ENCODE measurements at regions not wholly inside any gene's neighbourhood (a gene's known extent, or its start where the extent isn't known, plus 50 kb on each side); places are given as distances from the start of the nearest gene placed in this dataset.

GRCh38 chr5:74371621-74372020, 268.9 kb downstream of the ENC1 start:
- Mint-ChIP-seq H3K27ac (ENCODE audit: unreplicated experiment) (no peak overlapping the region), H3K9me3 (ENCODE audit: unreplicated experiment) (peaks cover 13% of the 10 kb centered on the region), H3K27me3 (ENCODE audit: insufficient read depth, unreplicated experiment) (no peaks in the 10 kb centered on the region), H3K4me1 (ENCODE audit: low read depth, unreplicated experiment) (peaks cover 23% of the 10 kb centered on the region), H3K36me3 (ENCODE audit: insufficient read depth, unreplicated experiment) (no peaks in the 10 kb centered on the region), H3K4me3 (ENCODE audit: unreplicated experiment) (no peak overlapping the region)
- DNase-seq: no peak
- H3K27me3 ChIP-seq (replicated peaks; ENCODE audit: control insufficient read depth, insufficient read depth, low read length): no peaks in the 10 kb centered on the region
- TF ChIP-seq CTCF (IDR thresholded peaks at IDR 0.05; ENCODE audit: insufficient read depth in 1 of 2, low read depth in 1 of 2, low read length in 1 of 2, severe bottlenecking in 1 of 2, unreplicated experiment in 1 of 2): no peak
- no peak overlapping the region for H3K4me3 ChIP-seq (ENCODE audit: low read depth, low read length)
- H3K4me1 ChIP-seq: peaks cover 30% of the 10 kb centered on the region
- H3K36me3 ChIP-seq (ENCODE audit: control insufficient read depth, insufficient read depth, low read length): no peaks in the 10 kb centered on the region
- BruUV-seq (replicated peaks): no TSS peak
- H3K9me3 ChIP-seq: no peaks in the 10 kb centered on the region
- intact Hi-C loops (cut with micrococcal nuclease; ENCODE audit: unreplicated experiment): no loop called here
- ChIA-PET CTCF (no interaction called here), POLR2A (no interaction called here)

DNA sequence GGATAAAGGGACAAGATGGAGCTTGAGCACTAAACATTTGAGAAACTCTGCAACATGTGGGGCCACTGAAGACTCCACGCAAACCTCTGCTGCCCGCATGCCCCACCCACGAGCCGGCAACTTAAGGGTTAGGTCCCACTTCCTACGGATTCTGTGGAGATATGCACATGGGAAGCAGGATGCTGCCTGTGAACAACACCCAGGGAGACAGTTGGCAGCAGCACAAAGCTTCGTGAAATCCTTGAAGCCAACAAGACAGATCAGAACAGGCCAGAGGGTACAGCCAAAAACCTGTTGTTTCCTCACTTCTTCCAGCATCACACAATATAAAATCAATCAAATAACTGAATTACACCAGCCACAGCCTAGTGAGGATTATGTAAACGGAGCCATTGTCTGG, 270.4 kb downstream of the ENC1 start:
- H3K4me1 ChIP-seq: peaks cover 16% of the 10 kb centered on the region
- TF ChIP-seq CTCF (IDR thresholded peaks at IDR 0.05; ENCODE audit: insufficient read depth in 1 of 2, low read depth in 1 of 2, low read length in 1 of 2, severe bottlenecking in 1 of 2, unreplicated experiment in 1 of 2): no peak
- intact Hi-C loops (cut with micrococcal nuclease; ENCODE audit: unreplicated experiment): no loop called here
- no peak for DNase-seq
- H3K36me3 ChIP-seq (ENCODE audit: control insufficient read depth, insufficient read depth, low read length): no peaks in the 10 kb centered on the region
- H3K9me3 ChIP-seq: no peaks in the 10 kb centered on the region
- Mint-ChIP-seq H3K9me3 (ENCODE audit: unreplicated experiment) (peaks cover 10% of the 10 kb centered on the region), H3K27me3 (ENCODE audit: insufficient read depth, unreplicated experiment) (no peaks in the 10 kb centered on the region), H3K36me3 (ENCODE audit: insufficient read depth, unreplicated experiment) (no peaks in the 10 kb centered on the region), H3K4me3 (ENCODE audit: unreplicated experiment) (no peak overlapping the region), H3K27ac (ENCODE audit: unreplicated experiment) (no peak overlapping the region), H3K4me1 (ENCODE audit: low read depth, unreplicated experiment) (peaks cover 16% of the 10 kb centered on the region)
- no peak overlapping the region for H3K4me3 ChIP-seq (ENCODE audit: low read depth, low read length)
- BruUV-seq (replicated peaks): no TSS peak
- ChIA-PET CTCF (no interaction called here), POLR2A (no interaction called here)
- H3K27me3 ChIP-seq (replicated peaks; ENCODE audit: control insufficient read depth, insufficient read depth, low read length): no peaks in the 10 kb centered on the region

DNA sequence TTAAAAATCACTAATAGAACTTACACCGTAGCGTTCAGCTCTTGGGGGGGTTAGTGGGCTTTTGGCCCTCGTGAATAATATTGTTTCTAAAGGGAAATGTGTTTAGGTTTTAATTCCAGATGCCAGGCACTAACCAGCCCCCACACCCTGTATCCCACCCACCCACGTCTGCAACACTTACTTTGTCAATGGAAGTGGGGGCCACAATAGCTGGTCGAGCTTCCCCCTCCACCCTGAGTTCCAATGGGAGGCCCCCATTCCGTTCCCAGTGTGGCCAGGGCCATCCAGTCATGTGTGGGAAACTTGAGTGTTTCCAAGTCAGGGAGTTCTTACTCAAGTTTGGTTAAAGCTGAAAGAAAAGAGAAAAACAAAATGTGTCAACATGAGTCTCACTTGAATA, 271.4 kb downstream of the ENC1 start:
- ChIA-PET POLR2A (no interaction called here), CTCF (no interaction called here)
- H3K4me3 ChIP-seq (ENCODE audit: low read depth, low read length): no peak overlapping the region
- no peaks in the 10 kb centered on the region for H3K9me3 ChIP-seq
- BruUV-seq (replicated peaks): no TSS peak
- intact Hi-C loops (cut with micrococcal nuclease; ENCODE audit: unreplicated experiment): no loop called here
- Mint-ChIP-seq H3K27ac (ENCODE audit: unreplicated experiment) (no peak overlapping the region), H3K36me3 (ENCODE audit: insufficient read depth, unreplicated experiment) (no peaks in the 10 kb centered on the region), H3K27me3 (ENCODE audit: insufficient read depth, unreplicated experiment) (no peaks in the 10 kb centered on the region), H3K9me3 (ENCODE audit: unreplicated experiment) (peaks cover 10% of the 10 kb centered on the region), H3K4me1 (ENCODE audit: low read depth, unreplicated experiment) (peaks cover 16% of the 10 kb centered on the region), H3K4me3 (ENCODE audit: unreplicated experiment) (no peak overlapping the region)
- H3K4me1 ChIP-seq: peaks cover 6% of the 10 kb centered on the region
- no peaks in the 10 kb centered on the region for H3K36me3 ChIP-seq (ENCODE audit: control insufficient read depth, insufficient read depth, low read length)
- no peaks in the 10 kb centered on the region for H3K27me3 ChIP-seq (replicated peaks; ENCODE audit: control insufficient read depth, insufficient read depth, low read length)
- DNase-seq: no peak
- TF ChIP-seq CTCF (IDR thresholded peaks at IDR 0.05; ENCODE audit: insufficient read depth in 1 of 2, low read depth in 1 of 2, low read length in 1 of 2, severe bottlenecking in 1 of 2, unreplicated experiment in 1 of 2): no peak
